ENCODE measurements at regions not wholly inside any gene's neighbourhood (a gene's known extent, or its start where the extent isn't known, plus 50 kb on each side); places are given as distances from the start of the nearest gene placed in this dataset.

DNA sequence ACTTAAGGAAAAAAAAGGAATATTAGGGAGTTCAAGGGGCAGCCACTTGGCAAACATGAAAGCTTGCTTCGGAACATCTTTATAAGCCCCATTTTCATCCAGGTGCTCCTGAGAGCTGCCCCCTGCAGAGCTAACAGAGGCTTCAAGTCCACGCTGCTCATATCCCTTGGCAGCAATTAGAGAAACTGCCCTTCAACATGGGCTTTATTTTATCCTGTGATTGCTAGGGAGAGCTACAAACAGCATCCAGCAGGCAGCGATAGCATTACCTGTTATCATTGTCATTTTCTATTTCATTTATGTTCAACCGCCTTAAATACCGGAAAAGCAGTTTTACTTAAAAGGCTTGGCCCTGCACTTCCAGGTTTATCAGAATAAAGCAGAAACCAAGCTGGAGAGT is 68.4 kb upstream of the MCTP2 start:
- no peak for TF ChIP-seq EZH2phosphoT487 (IDR thresholded peaks at IDR 0.05; ENCODE audit: borderline replicate concordance)
- TF ChIP-seq, protein P1, sequence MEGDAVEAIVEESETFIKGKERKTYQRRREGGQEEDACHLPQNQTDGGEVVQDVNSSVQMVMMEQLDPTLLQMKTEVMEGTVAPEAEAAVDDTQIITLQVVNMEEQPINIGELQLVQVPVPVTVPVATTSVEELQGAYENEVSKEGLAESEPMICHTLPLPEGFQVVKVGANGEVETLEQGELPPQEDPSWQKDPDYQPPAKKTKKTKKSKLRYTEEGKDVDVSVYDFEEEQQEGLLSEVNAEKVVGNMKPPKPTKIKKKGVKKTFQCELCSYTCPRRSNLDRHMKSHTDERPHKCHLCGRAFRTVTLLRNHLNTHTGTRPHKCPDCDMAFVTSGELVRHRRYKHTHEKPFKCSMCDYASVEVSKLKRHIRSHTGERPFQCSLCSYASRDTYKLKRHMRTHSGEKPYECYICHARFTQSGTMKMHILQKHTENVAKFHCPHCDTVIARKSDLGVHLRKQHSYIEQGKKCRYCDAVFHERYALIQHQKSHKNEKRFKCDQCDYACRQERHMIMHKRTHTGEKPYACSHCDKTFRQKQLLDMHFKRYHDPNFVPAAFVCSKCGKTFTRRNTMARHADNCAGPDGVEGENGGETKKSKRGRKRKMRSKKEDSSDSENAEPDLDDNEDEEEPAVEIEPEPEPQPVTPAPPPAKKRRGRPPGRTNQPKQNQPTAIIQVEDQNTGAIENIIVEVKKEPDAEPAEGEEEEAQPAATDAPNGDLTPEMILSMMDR (conservative IDR thresholded peaks at IDR 0.05; ENCODE audit: low read length) = no peak
- Histone ChIP-seq H4K20me1 (ENCODE audit: insufficient read depth, low read length, poor library complexity, severe bottlenecking) (no peaks in the 10 kb centered on the region), H3K9me2 (replicated peaks; ENCODE audit: low read depth, low read length) (no peaks in the 10 kb centered on the region), H3K36me3 (ENCODE audit: insufficient read depth, low read length) (no peaks in the 10 kb centered on the region), H3K4me1 (ENCODE audit: insufficient read depth, low read length, poor library complexity, severe bottlenecking) (peaks cover 10% of the 10 kb centered on the region), H3K4me2 (ENCODE audit: low read depth, low read length, poor library complexity, severe bottlenecking) (no peak overlapping the region), H3K4me3 (ENCODE audit: low read length, poor library complexity, severe bottlenecking) (no peak overlapping the region), H3K9ac (ENCODE audit: low read depth, low read length, poor library complexity, severe bottlenecking) (no peak overlapping the region), H3K27me3 (ENCODE audit: insufficient read depth, low read length, poor library complexity, severe bottlenecking) (no peaks in the 10 kb centered on the region), H3F3A (ENCODE audit: low read depth) (no peaks in the 10 kb centered on the region), H2AFZ (ENCODE audit: low read length) (no peak overlapping the region), H3K79me2 (ENCODE audit: insufficient read depth, low read length) (no peaks in the 10 kb centered on the region), H3K9me3 (ENCODE audit: insufficient read depth, low read depth, low read length) (no peaks in the 10 kb centered on the region; the same call in 1 of the 2 replicates)

DNA sequence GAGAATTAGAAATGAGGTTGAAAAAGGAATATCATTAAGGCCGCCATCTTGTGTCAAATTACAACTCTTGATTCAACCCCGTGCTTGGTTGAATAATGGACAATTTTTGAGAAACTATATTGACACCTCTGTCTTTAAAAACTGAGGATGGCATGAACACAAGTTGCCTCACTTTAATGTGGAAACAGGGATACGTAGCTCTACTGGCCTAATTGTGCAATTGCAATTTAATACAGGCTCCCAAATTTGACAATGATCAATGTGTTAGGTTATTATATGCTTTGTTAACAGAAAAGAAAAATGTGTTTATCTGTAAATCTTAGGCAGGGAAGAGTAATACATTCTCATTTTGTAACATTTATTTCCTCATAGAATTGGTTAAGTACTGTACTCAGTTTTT is 77.1 kb upstream of the MCTP2 start:
- H3K9me2 ChIP-seq (replicated peaks; ENCODE audit: low read depth, low read length) = no peaks in the 10 kb centered on the region
- no peaks in the 10 kb centered on the region for H3K36me3 ChIP-seq (ENCODE audit: insufficient read depth, low read length)
- H3F3A ChIP-seq (ENCODE audit: low read depth) = no peaks in the 10 kb centered on the region
- H3K4me1 ChIP-seq (ENCODE audit: insufficient read depth, low read length, poor library complexity, severe bottlenecking) = no peaks in the 10 kb centered on the region
- H3K79me2 ChIP-seq (ENCODE audit: insufficient read depth, low read length) = no peaks in the 10 kb centered on the region
- no peaks in the 10 kb centered on the region for H4K20me1 ChIP-seq (ENCODE audit: insufficient read depth, low read length, poor library complexity, severe bottlenecking)
- H3K9me3 ChIP-seq (ENCODE audit: insufficient read depth, low read depth, low read length) = no peaks in the 10 kb centered on the region
- no peak overlapping the region for H3K4me2 ChIP-seq (ENCODE audit: low read depth, low read length, poor library complexity, severe bottlenecking)
- H3K27me3 ChIP-seq (ENCODE audit: insufficient read depth, low read length, poor library complexity, severe bottlenecking) = no peaks in the 10 kb centered on the region
- no peak overlapping the region for H2AFZ ChIP-seq (ENCODE audit: low read length)
- no peak overlapping the region for H3K4me3 ChIP-seq (ENCODE audit: low read length, poor library complexity, severe bottlenecking)
- H3K9ac ChIP-seq (ENCODE audit: low read depth, low read length, poor library complexity, severe bottlenecking) = no peak overlapping the region
- TF ChIP-seq, protein P1 (conservative IDR thresholded peaks at IDR 0.05; ENCODE audit: low read length) = peak; percentile 44
- no peak for TF ChIP-seq EZH2phosphoT487 (IDR thresholded peaks at IDR 0.05; ENCODE audit: borderline replicate concordance)

DNA sequence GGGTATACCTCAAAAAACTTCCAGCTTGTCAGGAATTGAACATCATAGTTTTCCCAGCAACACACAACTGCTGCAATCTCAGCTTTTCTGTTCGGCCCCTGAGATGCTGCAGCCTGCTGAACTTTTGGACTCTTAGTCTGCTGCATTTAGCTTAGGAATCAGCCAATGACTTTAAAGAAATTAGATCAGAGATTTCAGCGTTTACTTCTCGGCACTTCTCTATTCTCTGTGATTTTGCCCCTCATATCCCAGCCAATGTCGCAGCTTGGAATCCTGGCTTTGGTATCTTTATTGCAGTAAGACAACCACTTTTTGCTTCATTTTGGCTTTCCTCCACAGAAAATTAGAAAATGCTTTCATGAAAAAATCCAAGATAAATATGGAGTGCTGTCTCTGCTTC is 86.3 kb upstream of the MCTP2 start:
- no peaks in the 10 kb centered on the region for H3K79me2 ChIP-seq (ENCODE audit: insufficient read depth, low read length)
- no peaks in the 10 kb centered on the region for H3K36me3 ChIP-seq (ENCODE audit: insufficient read depth, low read length)
- no peaks in the 10 kb centered on the region for H3F3A ChIP-seq (ENCODE audit: low read depth)
- H3K9me2 ChIP-seq (replicated peaks; ENCODE audit: low read depth, low read length) = no peaks in the 10 kb centered on the region
- no peaks in the 10 kb centered on the region for H3K27me3 ChIP-seq (ENCODE audit: insufficient read depth, low read length, poor library complexity, severe bottlenecking)
- no peak overlapping the region for H3K9ac ChIP-seq (ENCODE audit: low read depth, low read length, poor library complexity, severe bottlenecking)
- no peaks in the 10 kb centered on the region for H3K9me3 ChIP-seq (ENCODE audit: insufficient read depth, low read depth, low read length)
- H4K20me1 ChIP-seq (ENCODE audit: insufficient read depth, low read length, poor library complexity, severe bottlenecking) = no peaks in the 10 kb centered on the region
- H3K4me1 ChIP-seq (ENCODE audit: insufficient read depth, low read length, poor library complexity, severe bottlenecking) = no peaks in the 10 kb centered on the region
- H2AFZ ChIP-seq (ENCODE audit: low read length) = no peak overlapping the region
- no peak overlapping the region for H3K4me3 ChIP-seq (ENCODE audit: low read length, poor library complexity, severe bottlenecking)
- no peak overlapping the region for H3K4me2 ChIP-seq (ENCODE audit: low read depth, low read length, poor library complexity, severe bottlenecking)
- TF ChIP-seq, protein P1 (conservative IDR thresholded peaks at IDR 0.05; ENCODE audit: low read length) = no peak
- no peak for TF ChIP-seq EZH2phosphoT487 (IDR thresholded peaks at IDR 0.05; ENCODE audit: borderline replicate concordance)

Measured in Loucy (cell line).